ENCODE measurements at regions not wholly inside any gene's neighbourhood (a gene's known extent, or its start where the extent isn't known, plus 50 kb on each side); places are given as distances from the start of the nearest gene placed in this dataset.

- TF ChIP-seq CTCF (IDR thresholded peaks at IDR 0.05; ENCODE audit: low read depth, low read length, poor library complexity, severe bottlenecking) (no peak), EZH2phosphoT487 (IDR thresholded peaks at IDR 0.05; ENCODE audit: borderline replicate concordance, low read length) (no peak)
These were observed 307.3 kb upstream of the RBMS3 start for GRCh38 chr3:28973609-28974008.

Data from DOHH2 (cell line).